ENCODE measurements at regions not wholly inside any gene's neighbourhood (a gene's known extent, or its start where the extent isn't known, plus 50 kb on each side); places are given as distances from the start of the nearest gene placed in this dataset.
"Not testable (repeated sequence)": the region's sequence is repeated elsewhere in the genome, so short reads cannot be mapped to it uniquely, and the experiment has no call there.

GRCh38 chr12:83226960-83227359 is 540.3 kb downstream of the TMTC2 start:
- not testable (repeated sequence) for ATAC-seq, DNase-seq

- DNase-seq (no peak), ATAC-seq (no peak)
Observed at GRCh38 chr12:83225806-83226205, 539.1 kb downstream of the TMTC2 start.

- no peak for DNase-seq
- no peak for ATAC-seq
Observed at GRCh38 chr12:83224012-83224411, 537.3 kb downstream of the TMTC2 start.

GRCh38 chr12:83220774-83221173 is 534.1 kb downstream of the TMTC2 start:
- DNase-seq (no peak), ATAC-seq (no peak)

- DNase-seq (no peak), ATAC-seq (no peak)
Observed at GRCh38 chr12:83216230-83216629, 529.5 kb downstream of the TMTC2 start.

GRCh38 chr12:83214185-83214584 is 527.5 kb downstream of the TMTC2 start:
- ATAC-seq (no peak), DNase-seq (no peak)

GRCh38 chr12:83210933-83211332 is 524.2 kb downstream of the TMTC2 start:
- DNase-seq = no peak
- ATAC-seq = no peak

GRCh38 chr12:83199069-83199468 is 512.4 kb downstream of the TMTC2 start:
- ATAC-seq = no peak
- DNase-seq = no peak

- ATAC-seq (no peak), DNase-seq (no peak)
Observed at GRCh38 chr12:83198291-83199015, 511.7 kb downstream of the TMTC2 start.

GRCh38 chr12:83197483-83197914 is 510.8 kb downstream of the TMTC2 start:
- DNase-seq (no peak), ATAC-seq (no peak)

- ATAC-seq (no peak), DNase-seq (no peak)
Observed at GRCh38 chr12:83196694-83197350, 510.1 kb downstream of the TMTC2 start.

GRCh38 chr12:83190631-83191390 is 504.1 kb downstream of the TMTC2 start:
- DNase-seq (no peak), ATAC-seq (no peak)

GRCh38 chr12:83186419-83186818 is 499.7 kb downstream of the TMTC2 start:
- ATAC-seq (no peak), DNase-seq (no peak)

GRCh38 chr12:83185241-83185640 is 498.5 kb downstream of the TMTC2 start:
- DNase-seq (no peak), ATAC-seq (no peak)
